ENCODE measurements at regions not wholly inside any gene's neighbourhood (a gene's known extent, or its start where the extent isn't known, plus 50 kb on each side); places are given as distances from the start of the nearest gene placed in this dataset.

- peaks cover 1 to 5% of the 10 kb centered on the region in 2 donors for H3K9me3 Mint-ChIP-seq
- no peak overlapping the region for H3K4me3 Mint-ChIP-seq
- DNase-seq (no peak), ATAC-seq (replicated peaks in 1 of 2) (no peak)
- no peaks in the 10 kb centered on the region for H3K27me3 Mint-ChIP-seq (ENCODE audit: low read depth)
- no peaks in the 10 kb centered on the region for H3K4me1 Mint-ChIP-seq (ENCODE audit: low read depth)
- H3K36me3 Mint-ChIP-seq (ENCODE audit: insufficient read depth in 2 of 2): no peaks in the 10 kb centered on the region
- no peak overlapping the region for H3K27ac Mint-ChIP-seq
Observed at GRCh38 chr7:116083796-116084195, 53.2 kb upstream of the TFEC start.

- no peaks in the 10 kb centered on the region for H3K27me3 Mint-ChIP-seq (ENCODE audit: low read depth)
- H3K4me1 Mint-ChIP-seq (ENCODE audit: low read depth): no peaks in the 10 kb centered on the region
- no peaks in the 10 kb centered on the region for H3K36me3 Mint-ChIP-seq (ENCODE audit: insufficient read depth in 2 of 2)
- DNase-seq: no peak
- H3K9me3 Mint-ChIP-seq: no peaks in the 10 kb centered on the region
- H3K4me3 Mint-ChIP-seq: no peak overlapping the region
- no peak overlapping the region for H3K27ac Mint-ChIP-seq
- ATAC-seq (replicated peaks in 1 of 2): no peak
Observed at GRCh38 chr7:116086547-116087045, 56.0 kb upstream of the TFEC start.

DNA sequence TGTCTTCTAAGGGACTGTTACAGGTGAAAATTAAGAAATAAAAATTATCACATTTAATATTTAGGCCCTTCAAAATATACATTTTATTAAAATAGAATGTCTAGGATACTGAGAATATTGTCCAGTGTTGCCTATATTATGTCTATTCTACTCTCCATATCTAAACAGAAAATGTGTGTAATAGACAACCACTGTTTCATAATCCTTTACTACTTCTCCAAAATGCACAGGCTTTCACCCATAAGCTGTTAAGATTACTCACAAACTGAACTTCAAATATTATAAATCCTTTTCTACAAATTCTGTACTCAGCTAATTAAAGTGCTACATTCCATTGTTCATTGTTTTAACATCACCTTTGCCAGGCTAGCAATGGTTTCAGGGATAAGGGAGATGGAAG, 56.7 kb upstream of the TFEC start:
- Mint-ChIP-seq H3K36me3 (ENCODE audit: insufficient read depth in 2 of 2) (no peaks in the 10 kb centered on the region), H3K4me1 (ENCODE audit: low read depth) (no peaks in the 10 kb centered on the region), H3K4me3 (no peak overlapping the region), H3K9me3 (no peaks in the 10 kb centered on the region), H3K27me3 (ENCODE audit: low read depth) (no peaks in the 10 kb centered on the region), H3K27ac (no peak overlapping the region)
- DNase-seq: no peak
- no peak for ATAC-seq (replicated peaks in 1 of 2)

DNA sequence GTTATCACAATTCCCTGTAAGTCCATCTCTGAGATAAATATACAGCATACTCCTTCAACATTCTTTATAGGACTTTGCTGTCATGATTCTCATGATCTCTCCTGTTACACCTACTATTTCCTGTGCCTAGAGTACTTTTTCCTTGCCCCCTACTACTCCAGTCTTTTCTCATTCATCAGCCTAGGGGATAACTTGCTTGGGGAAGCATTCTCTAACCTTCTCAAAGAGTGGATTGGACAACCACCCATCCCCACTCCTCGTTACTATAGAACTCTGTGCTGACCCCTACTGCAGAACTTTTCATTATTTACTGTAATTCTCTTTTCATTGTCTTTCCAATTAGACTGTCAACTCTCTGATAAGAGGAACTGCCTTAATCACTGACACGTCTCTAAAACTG, 57.4 kb upstream of the TFEC start:
- no peaks in the 10 kb centered on the region for H3K9me3 Mint-ChIP-seq
- ATAC-seq (replicated peaks in 1 of 2) (no peak), DNase-seq (no peak)
- H3K27ac Mint-ChIP-seq: no peak overlapping the region
- no peaks in the 10 kb centered on the region for H3K27me3 Mint-ChIP-seq (ENCODE audit: low read depth)
- no peak overlapping the region for H3K4me3 Mint-ChIP-seq
- H3K4me1 Mint-ChIP-seq (ENCODE audit: low read depth): no peaks in the 10 kb centered on the region
- H3K36me3 Mint-ChIP-seq (ENCODE audit: insufficient read depth in 2 of 2): no peaks in the 10 kb centered on the region

- no peak for ATAC-seq (replicated peaks in 1 of 2)
- no peaks in the 10 kb centered on the region for H3K9me3 Mint-ChIP-seq
- H3K27me3 Mint-ChIP-seq (ENCODE audit: low read depth): no peaks in the 10 kb centered on the region
- DNase-seq: no peak
- H3K4me1 Mint-ChIP-seq (ENCODE audit: low read depth): no peaks in the 10 kb centered on the region
- H3K27ac Mint-ChIP-seq: no peak overlapping the region
- H3K36me3 Mint-ChIP-seq (ENCODE audit: insufficient read depth in 2 of 2): no peaks in the 10 kb centered on the region
- H3K4me3 Mint-ChIP-seq: no peak overlapping the region
Observed at GRCh38 chr7:116089293-116089692, 58.7 kb upstream of the TFEC start.

- H3K27ac Mint-ChIP-seq: no peak overlapping the region
- H3K27me3 Mint-ChIP-seq (ENCODE audit: low read depth): no peaks in the 10 kb centered on the region
- ATAC-seq (replicated peaks in 1 of 2) (no peak), DNase-seq (no peak)
- H3K9me3 Mint-ChIP-seq: no peaks in the 10 kb centered on the region
- H3K36me3 Mint-ChIP-seq (ENCODE audit: insufficient read depth in 2 of 2): no peaks in the 10 kb centered on the region
- no peaks in the 10 kb centered on the region for H3K4me1 Mint-ChIP-seq (ENCODE audit: low read depth)
- H3K4me3 Mint-ChIP-seq: no peak overlapping the region
Observed at GRCh38 chr7:116093516-116094301, 63.1 kb upstream of the TFEC start.

DNA sequence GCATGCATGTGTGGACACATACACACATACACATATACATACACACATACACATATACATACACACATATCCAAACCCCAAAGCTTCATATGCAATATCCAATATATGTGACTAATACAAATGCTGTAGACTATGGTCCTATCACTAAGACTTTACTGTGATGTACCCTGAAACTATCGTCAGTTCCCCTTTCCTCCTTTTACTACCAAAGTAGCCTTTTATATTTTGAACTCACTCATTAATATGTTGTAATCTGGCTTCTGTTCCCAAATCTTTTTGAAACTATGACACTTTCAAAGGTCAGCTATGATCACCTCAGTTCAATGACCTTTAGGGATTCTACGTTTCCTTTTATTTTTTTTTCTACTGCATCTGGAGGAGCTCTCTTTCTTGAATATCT, 64.8 kb upstream of the TFEC start:
- ATAC-seq (replicated peaks in 1 of 2) (no peak), DNase-seq (no peak)
- Mint-ChIP-seq H3K27me3 (ENCODE audit: low read depth) (no peaks in the 10 kb centered on the region), H3K9me3 (no peaks in the 10 kb centered on the region), H3K27ac (no peak overlapping the region), H3K4me1 (ENCODE audit: low read depth) (no peaks in the 10 kb centered on the region), H3K36me3 (ENCODE audit: insufficient read depth in 2 of 2) (no peaks in the 10 kb centered on the region), H3K4me3 (no peak overlapping the region)

GRCh38 chr7:116097365-116098009, 66.9 kb upstream of the TFEC start:
- no peak overlapping the region for H3K27ac Mint-ChIP-seq
- ATAC-seq (replicated peaks in 1 of 2) (no peak), DNase-seq (no peak)
- no peaks in the 10 kb centered on the region for H3K36me3 Mint-ChIP-seq (ENCODE audit: insufficient read depth in 2 of 2)
- no peaks in the 10 kb centered on the region for H3K27me3 Mint-ChIP-seq (ENCODE audit: low read depth)
- H3K4me3 Mint-ChIP-seq: no peak overlapping the region
- no peaks in the 10 kb centered on the region for H3K9me3 Mint-ChIP-seq
- H3K4me1 Mint-ChIP-seq (ENCODE audit: low read depth): no peaks in the 10 kb centered on the region

GRCh38 chr7:116098175-116098574, 67.6 kb upstream of the TFEC start:
- ATAC-seq (replicated peaks in 1 of 2): no peak
- no peak overlapping the region for H3K27ac Mint-ChIP-seq
- no peaks in the 10 kb centered on the region for H3K36me3 Mint-ChIP-seq (ENCODE audit: insufficient read depth in 2 of 2)

GRCh38 chr7:116100626-116101025, 70.1 kb upstream of the TFEC start:
- H3K27me3 Mint-ChIP-seq (ENCODE audit: low read depth): no peaks in the 10 kb centered on the region
- H3K4me3 Mint-ChIP-seq: no peak overlapping the region
- H3K27ac Mint-ChIP-seq: no peak overlapping the region
- DNase-seq (no peak), ATAC-seq (replicated peaks in 1 of 2) (no peak)
- H3K36me3 Mint-ChIP-seq (ENCODE audit: insufficient read depth in 2 of 2): no peaks in the 10 kb centered on the region
- no peaks in the 10 kb centered on the region for H3K9me3 Mint-ChIP-seq
- no peaks in the 10 kb centered on the region for H3K4me1 Mint-ChIP-seq (ENCODE audit: low read depth)

More at GRCh38 chr7:116098175-116098574, 67.6 kb upstream of the TFEC start:
- H3K4me1 Mint-ChIP-seq (ENCODE audit: low read depth): no peaks in the 10 kb centered on the region
- no peak for DNase-seq
- H3K9me3 Mint-ChIP-seq: no peaks in the 10 kb centered on the region
- H3K27me3 Mint-ChIP-seq (ENCODE audit: low read depth): no peaks in the 10 kb centered on the region
- no peak overlapping the region for H3K4me3 Mint-ChIP-seq

- Mint-ChIP-seq H3K9me3 (no peaks in the 10 kb centered on the region), H3K27me3 (ENCODE audit: low read depth) (no peaks in the 10 kb centered on the region), H3K36me3 (ENCODE audit: insufficient read depth in 2 of 2) (no peaks in the 10 kb centered on the region), H3K4me3 (no peak overlapping the region), H3K27ac (no peak overlapping the region), H3K4me1 (ENCODE audit: low read depth) (no peaks in the 10 kb centered on the region)
- DNase-seq (no peak), ATAC-seq (replicated peaks in 1 of 2) (no peak)
Observed at GRCh38 chr7:116101704-116102103, 71.1 kb upstream of the TFEC start.

GRCh38 chr7:116111475-116111874, 80.9 kb upstream of the TFEC start:
- DNase-seq (no peak), ATAC-seq (replicated peaks in 1 of 2) (no peak)
- Mint-ChIP-seq H3K27me3 (ENCODE audit: low read depth) (no peaks in the 10 kb centered on the region), H3K4me1 (ENCODE audit: low read depth) (no peaks in the 10 kb centered on the region), H3K36me3 (ENCODE audit: insufficient read depth in 2 of 2) (no peaks in the 10 kb centered on the region), H3K9me3 (peaks cover 0 to 3% of the 10 kb centered on the region in 2 donors), H3K27ac (no peak overlapping the region), H3K4me3 (no peak overlapping the region)

- no peaks in the 10 kb centered on the region for H3K36me3 Mint-ChIP-seq (ENCODE audit: insufficient read depth in 2 of 2)
- no peak for DNase-seq
- H3K27me3 Mint-ChIP-seq (ENCODE audit: low read depth): no peaks in the 10 kb centered on the region
- H3K27ac Mint-ChIP-seq: no peak overlapping the region
- no peak overlapping the region for H3K4me3 Mint-ChIP-seq
- ATAC-seq (replicated peaks in 1 of 2): no peak
- peaks cover 0 to 3% of the 10 kb centered on the region in 2 donors for H3K9me3 Mint-ChIP-seq
- H3K4me1 Mint-ChIP-seq (ENCODE audit: low read depth): no peaks in the 10 kb centered on the region
Observed at GRCh38 chr7:116113310-116113709, 82.7 kb upstream of the TFEC start.

GRCh38 chr7:116120839-116121238, 89.5 kb upstream of the TES start:
- DNase-seq: no peak
- Mint-ChIP-seq H3K36me3 (ENCODE audit: insufficient read depth in 2 of 2) (no peaks in the 10 kb centered on the region), H3K4me3 (no peak overlapping the region), H3K4me1 (ENCODE audit: low read depth) (no peaks in the 10 kb centered on the region), H3K27me3 (ENCODE audit: low read depth) (no peaks in the 10 kb centered on the region), H3K27ac (no peak overlapping the region), H3K9me3 (no peaks in the 10 kb centered on the region)
- ATAC-seq (replicated peaks in 1 of 2): no peak

All from activated T-cell treated with anti-CD3 and anti-CD28 coated beads, Interleukin-2, amount 50 U/mL, for 72 hours (primary cell).